ENCODE measurements at regions not wholly inside any gene's neighbourhood (a gene's known extent, or its start where the extent isn't known, plus 50 kb on each side); places are given as distances from the start of the nearest gene placed in this dataset.

DNA sequence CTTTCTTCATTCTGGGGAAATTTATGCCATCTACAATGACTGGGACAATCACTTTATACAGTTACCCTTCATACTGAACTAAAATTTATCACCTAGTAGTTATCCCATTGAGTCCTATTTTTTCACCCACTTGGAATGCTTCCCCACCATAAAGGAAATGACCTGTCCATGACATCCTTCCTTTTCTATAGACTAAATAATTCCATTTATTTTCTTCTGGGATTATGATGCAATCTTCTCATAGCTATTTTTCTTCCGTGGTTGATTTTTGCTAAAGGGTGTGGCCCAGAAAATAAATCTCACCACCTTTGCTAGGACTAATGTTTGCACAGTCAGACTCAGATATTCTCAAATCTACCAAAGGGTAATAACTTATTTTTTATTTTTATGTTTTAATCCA is 186.1 kb upstream of the NRXN1 start:
- Mint-ChIP-seq H3K4me1 (ENCODE audit: low read depth) (no peaks in the 10 kb centered on the region), H3K27ac (no peak overlapping the region), H3K9me3 (ENCODE audit: low read depth) (no peaks in the 10 kb centered on the region), H3K27me3 (no peaks in the 10 kb centered on the region), H3K4me3 (ENCODE audit: low read depth) (no peak overlapping the region), H3K36me3 (ENCODE audit: insufficient read depth) (no peaks in the 10 kb centered on the region)
- TF ChIP-seq, protein P1, sequence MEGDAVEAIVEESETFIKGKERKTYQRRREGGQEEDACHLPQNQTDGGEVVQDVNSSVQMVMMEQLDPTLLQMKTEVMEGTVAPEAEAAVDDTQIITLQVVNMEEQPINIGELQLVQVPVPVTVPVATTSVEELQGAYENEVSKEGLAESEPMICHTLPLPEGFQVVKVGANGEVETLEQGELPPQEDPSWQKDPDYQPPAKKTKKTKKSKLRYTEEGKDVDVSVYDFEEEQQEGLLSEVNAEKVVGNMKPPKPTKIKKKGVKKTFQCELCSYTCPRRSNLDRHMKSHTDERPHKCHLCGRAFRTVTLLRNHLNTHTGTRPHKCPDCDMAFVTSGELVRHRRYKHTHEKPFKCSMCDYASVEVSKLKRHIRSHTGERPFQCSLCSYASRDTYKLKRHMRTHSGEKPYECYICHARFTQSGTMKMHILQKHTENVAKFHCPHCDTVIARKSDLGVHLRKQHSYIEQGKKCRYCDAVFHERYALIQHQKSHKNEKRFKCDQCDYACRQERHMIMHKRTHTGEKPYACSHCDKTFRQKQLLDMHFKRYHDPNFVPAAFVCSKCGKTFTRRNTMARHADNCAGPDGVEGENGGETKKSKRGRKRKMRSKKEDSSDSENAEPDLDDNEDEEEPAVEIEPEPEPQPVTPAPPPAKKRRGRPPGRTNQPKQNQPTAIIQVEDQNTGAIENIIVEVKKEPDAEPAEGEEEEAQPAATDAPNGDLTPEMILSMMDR (IDR thresholded peaks at IDR 0.05; ENCODE audit: unreplicated experiment): no peak
- no peak for DNase-seq (ENCODE audit: low spot score, unreplicated experiment)

DNA sequence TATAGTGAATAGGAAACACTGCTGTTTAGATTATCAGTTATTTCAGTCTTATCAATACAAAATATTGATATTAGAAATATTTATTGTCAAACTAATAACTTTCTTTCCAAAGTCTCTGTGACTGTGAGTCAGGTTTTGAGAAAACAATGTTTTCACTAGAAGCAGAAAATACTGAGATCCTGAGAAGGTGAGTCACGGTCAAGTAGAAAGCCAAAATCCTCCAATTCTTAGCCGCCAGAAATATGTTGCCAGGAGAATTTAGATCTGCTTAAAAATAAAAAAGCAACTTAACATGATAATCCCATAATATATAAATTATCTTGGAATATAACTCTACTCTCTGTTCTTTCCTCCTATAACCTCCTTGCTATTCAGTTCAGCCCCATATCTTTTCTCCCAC is 181.9 kb upstream of the NRXN1 start:
- H3K36me3 Mint-ChIP-seq (ENCODE audit: insufficient read depth): no peaks in the 10 kb centered on the region
- H3K4me3 Mint-ChIP-seq (ENCODE audit: low read depth): no peak overlapping the region
- H3K27ac Mint-ChIP-seq: no peak overlapping the region
- H3K27me3 Mint-ChIP-seq: no peaks in the 10 kb centered on the region
- H3K4me1 Mint-ChIP-seq (ENCODE audit: low read depth): no peaks in the 10 kb centered on the region
- H3K9me3 Mint-ChIP-seq (ENCODE audit: low read depth): no peaks in the 10 kb centered on the region
- DNase-seq (ENCODE audit: low spot score, unreplicated experiment): no peak
- TF ChIP-seq, protein P1 (IDR thresholded peaks at IDR 0.05; ENCODE audit: unreplicated experiment): no peak

- TF ChIP-seq, protein P1 (IDR thresholded peaks at IDR 0.05; ENCODE audit: unreplicated experiment): no peak
- H3K36me3 Mint-ChIP-seq (ENCODE audit: insufficient read depth): no peaks in the 10 kb centered on the region
- H3K4me1 Mint-ChIP-seq (ENCODE audit: low read depth): no peaks in the 10 kb centered on the region
- H3K27ac Mint-ChIP-seq: no peak overlapping the region
- no peak overlapping the region for H3K4me3 Mint-ChIP-seq (ENCODE audit: low read depth)
- no peak for DNase-seq (ENCODE audit: low spot score, unreplicated experiment)
- no peaks in the 10 kb centered on the region for H3K27me3 Mint-ChIP-seq
- H3K9me3 Mint-ChIP-seq (ENCODE audit: low read depth): no peaks in the 10 kb centered on the region
Measured at GRCh38 chr2:51212374-51212773, 180.4 kb upstream of the NRXN1 start.

GRCh38 chr2:51208521-51208920 is 176.6 kb upstream of the NRXN1 start:
- TF ChIP-seq, protein P1 (IDR thresholded peaks at IDR 0.05; ENCODE audit: unreplicated experiment): no peak
- Mint-ChIP-seq H3K36me3 (ENCODE audit: insufficient read depth) (no peaks in the 10 kb centered on the region), H3K27me3 (no peaks in the 10 kb centered on the region), H3K9me3 (ENCODE audit: low read depth) (no peaks in the 10 kb centered on the region), H3K27ac (no peak overlapping the region), H3K4me1 (ENCODE audit: low read depth) (no peaks in the 10 kb centered on the region), H3K4me3 (ENCODE audit: low read depth) (no peak overlapping the region)
- no peak for DNase-seq (ENCODE audit: low spot score, unreplicated experiment)

DNA sequence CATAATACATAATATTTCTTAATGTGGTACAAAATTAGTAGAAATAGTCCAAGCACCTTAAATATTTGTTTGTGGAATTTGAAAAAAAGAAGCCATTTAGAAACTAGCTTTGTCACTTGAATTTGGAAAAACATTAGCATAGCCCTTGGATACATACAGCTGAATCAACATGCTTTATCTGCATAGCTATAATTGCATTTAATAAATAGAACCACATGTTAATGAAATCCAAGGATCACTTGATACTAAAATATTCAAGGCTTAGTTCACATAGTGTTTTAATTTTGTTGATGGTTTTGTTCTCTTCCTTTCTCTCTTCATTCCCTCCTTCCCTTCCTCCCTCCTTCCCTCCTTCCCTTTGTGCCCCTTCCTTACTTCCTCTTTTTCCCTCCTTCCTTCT is 169.4 kb upstream of the NRXN1 start:
- TF ChIP-seq, protein P1 (IDR thresholded peaks at IDR 0.05; ENCODE audit: unreplicated experiment): no peak
- no peaks in the 10 kb centered on the region for H3K27me3 Mint-ChIP-seq
- no peak overlapping the region for H3K27ac Mint-ChIP-seq
- no peaks in the 10 kb centered on the region for H3K9me3 Mint-ChIP-seq (ENCODE audit: low read depth)
- H3K36me3 Mint-ChIP-seq (ENCODE audit: insufficient read depth): no peaks in the 10 kb centered on the region
- H3K4me1 Mint-ChIP-seq (ENCODE audit: low read depth): no peaks in the 10 kb centered on the region
- H3K4me3 Mint-ChIP-seq (ENCODE audit: low read depth): no peak overlapping the region
- no peak for DNase-seq (ENCODE audit: low spot score, unreplicated experiment)

Data from progenitor cell of endocrine pancreas (in vitro differentiated cells).